GM19043 (cell line): ENCODE measurements at regions not wholly inside any gene's neighbourhood (a gene's known extent, or its start where the extent isn't known, plus 50 kb on each side); places are given as distances from the start of the nearest gene placed in this dataset.

Experiments used
- ATAC-seq: cut with Tn5 transposase; IDR thresholded peaks from one replicate; pipeline ENCODE4 v1.9.1; 2021; ENCODE audit warnings: low read depth; ENCODE audit not compliant: unreplicated experiment

- ATAC-seq = no peak
Measured at GRCh38 chr20:40192081-40192480, 497.0 kb downstream of the MAFB start.

- no peak for ATAC-seq
Measured at GRCh38 chr20:40191573-40191972, 497.5 kb downstream of the MAFB start.

GRCh38 chr20:40189621-40190020 is 499.4 kb downstream of the MAFB start:
- ATAC-seq = no peak

GRCh38 chr20:40188319-40188718 is 500.7 kb downstream of the MAFB start:
- ATAC-seq = no peak

GRCh38 chr20:40186826-40187225 is 502.2 kb downstream of the MAFB start:
- ATAC-seq = no peak

- ATAC-seq = no peak
Measured at GRCh38 chr20:40181676-40182075, 507.4 kb downstream of the MAFB start.

- ATAC-seq = no peak
Measured at GRCh38 chr20:40176098-40176841, 512.8 kb downstream of the MAFB start.

GRCh38 chr20:40175296-40175695 is 513.7 kb downstream of the MAFB start:
- ATAC-seq = no peak

GRCh38 chr20:40173872-40174271 is 515.2 kb downstream of the MAFB start:
- no peak for ATAC-seq

- ATAC-seq = no peak
Measured at GRCh38 chr20:40168981-40169620, 519.9 kb downstream of the MAFB start.

- ATAC-seq = no peak
Measured at GRCh38 chr20:40161391-40161790, 527.6 kb downstream of the MAFB start.

- peak; percentile 38 for ATAC-seq
Measured at GRCh38 chr20:40160097-40160550, 528.9 kb downstream of the MAFB start.

GRCh38 chr20:40159276-40159675 is 529.8 kb downstream of the MAFB start:
- no peak for ATAC-seq

- peak; percentile 91 for ATAC-seq
Measured at GRCh38 chr20:40156600-40157317, 532.3 kb downstream of the MAFB start.

GRCh38 chr20:40154514-40154913 is 534.5 kb downstream of the MAFB start:
- ATAC-seq = no peak

GRCh38 chr20:40148886-40149285 is 540.1 kb downstream of the MAFB start:
- ATAC-seq = no peak

GRCh38 chr20:40146071-40146470 is 543.0 kb downstream of the MAFB start:
- no peak for ATAC-seq

GRCh38 chr20:40144581-40144980 is 544.5 kb downstream of the MAFB start:
- ATAC-seq = no peak

- ATAC-seq = no peak
Measured at GRCh38 chr20:40134176-40134575, 554.9 kb downstream of the MAFB start.

- ATAC-seq = no peak
Measured at GRCh38 chr20:40120827-40121226, 568.2 kb downstream of the MAFB start.

GRCh38 chr20:40111282-40111681 is 577.8 kb downstream of the MAFB start:
- ATAC-seq = no peak
